Endothelial cell of umbilical vein (primary cell): ENCODE measurements at regions not wholly inside any gene's neighbourhood (a gene's known extent, or its start where the extent isn't known, plus 50 kb on each side); places are given as distances from the start of the nearest gene placed in this dataset.

Experiments used
- BruUV-seq: library from RNA; stranded (reverse); fragments of 400-500 nt; replicated peaks from 2 replicates; lab custom pipeline; 2021; lab: Mats Ljungman, UMichigan
- CTCF ChIA-PET: fragments of 300-600, 350-600 bp; sonication (Branson Sonifier 250); formaldehyde crosslinking; loops from one replicate; lab custom pipeline; 2021; ENCODE audit warnings: antibody characterized with exemption, inconsistent platforms; lab: Charles Lee
- POLR2A ChIA-PET: fragments of 300-600, 350-600 bp; sonication (Branson Sonifier 250); formaldehyde crosslinking; loops from one replicate; lab custom pipeline; 2021; ENCODE audit warnings: antibody characterized with exemption, inconsistent platforms; lab: Charles Lee
- DNase-seq: peaks from one replicate; pipeline ENCODE4 v3.0.0-alpha.2; 2011; ENCODE audit warnings: low read depth, low spot score
- FAIRE-seq: peaks from 2 replicates; lab custom pipeline; 2011; peaks lifted over from hg19 to GRCh38; lab: Jason Lieb, UNC
- H2AFZ ChIP-seq: 2 replicates; pipeline ENCODE4 v1.6.0; 2012; ENCODE audit warnings: low read depth, low read length, control low read depth, inconsistent platforms
- H3K27ac ChIP-seq: 2 replicates; pipeline ENCODE4 v1.5.1; 2011; ENCODE audit warnings: low read depth, mild to moderate bottlenecking, control low read depth, low read length, moderate library complexity; ENCODE audit not compliant: insufficient read depth
- H3K27me3 ChIP-seq, 2 experiments: 2 replicates each; pipeline versions ENCODE4 v1.6.0 to v1.6.1; 2011; ENCODE audit warnings: low read length in 2 of 2, mixed read lengths in 1 of 2; ENCODE audit not compliant: control insufficient read depth in 2 of 2, insufficient read depth in 2 of 2
- H3K36me3 ChIP-seq, 2 experiments: 2 replicates in 1 of 2; 3 replicates in 1 of 2; pipeline ENCODE4 v1.5.1; 2011; ENCODE audit warnings: low read length in 2 of 2, mild to moderate bottlenecking in 1 of 2, moderate library complexity in 1 of 2; ENCODE audit not compliant: control insufficient read depth in 2 of 2, insufficient read depth in 2 of 2; ENCODE audit errors: extremely low read depth in 1 of 2
- H3K4me1 ChIP-seq: 3 replicates; pipeline ENCODE4 v1.5.1; 2011; ENCODE audit warnings: mild to moderate bottlenecking, low read length; ENCODE audit not compliant: control insufficient read depth, insufficient read depth; ENCODE audit errors: extremely low read depth
- H3K4me2 ChIP-seq: 2 replicates; pipeline ENCODE4 v1.6.1; 2011; ENCODE audit warnings: low read length, control low read depth, mixed read lengths; ENCODE audit not compliant: insufficient read depth
- H3K4me3 ChIP-seq, 3 experiments: fragments of 200-600 bp in 1 of 3; sonication (generic), shearing (Covaris generic) in 1 of 3; replicated peaks in 1 of 3; 2 replicates each; pipeline ENCODE4 v1.5.1; 2011 to 2016; ENCODE audit warnings: control low read depth in 3 of 3, low read length in 3 of 3, mild to moderate bottlenecking in 2 of 3, inconsistent platforms in 1 of 3, low read depth in 1 of 3, moderate library complexity in 1 of 3; ENCODE audit not compliant: insufficient read depth in 1 of 3
- H3K79me2 ChIP-seq: 2 replicates; pipeline ENCODE4 v1.6.0; 2012; ENCODE audit warnings: low read length, inconsistent platforms; ENCODE audit not compliant: control insufficient read depth, insufficient read depth
- H3K9ac ChIP-seq: replicated peaks from 2 replicates; pipeline ENCODE3; 2011; ENCODE audit warnings: low read length, control low read depth; ENCODE audit not compliant: insufficient read depth; ENCODE audit errors: extremely low read depth
- H3K9me1 ChIP-seq: replicated peaks from 3 replicates; pipeline ENCODE4 v1.6.0; 2011; ENCODE audit warnings: mild to moderate bottlenecking, low read length; ENCODE audit not compliant: control insufficient read depth, insufficient read depth; ENCODE audit errors: extremely low read depth
- H3K9me3 ChIP-seq: replicated peaks from 2 replicates; pipeline ENCODE4 v1.5.1; 2012; ENCODE audit warnings: low read length, inconsistent platforms; ENCODE audit not compliant: control insufficient read depth, insufficient read depth
- H4K20me1 ChIP-seq: replicated peaks from 2 replicates; pipeline ENCODE3; 2011; ENCODE audit warnings: mild to moderate bottlenecking, low read length; ENCODE audit not compliant: control insufficient read depth, insufficient read depth; ENCODE audit errors: extremely low read depth
- CTCF ChIP-seq, 2 donors: IDR thresholded peaks; 1 replicate in 1 of 2; 2 replicates in 1 of 2; pipeline ENCODE4 v1.5.1; 2011; ENCODE audit warnings: low read length in 2 of 2, mild to moderate bottlenecking in 2 of 2, moderate library complexity in 2 of 2, control low read depth in 1 of 2, inconsistent platforms in 1 of 2, low read depth in 1 of 2; ENCODE audit not compliant: insufficient read depth in 1 of 2; ENCODE audit errors: extremely low read depth in 1 of 2
- EZH2 ChIP-seq: IDR thresholded peaks from 2 replicates; pipeline ENCODE4 v1.6.1; 2012; ENCODE audit warnings: borderline replicate concordance, low read depth, mild to moderate bottlenecking, moderate library complexity, low read length, inconsistent platforms; ENCODE audit not compliant: severe bottlenecking
- FOS ChIP-seq: IDR thresholded peaks from 2 replicates; pipeline ENCODE4 v1.6.1; 2011; ENCODE audit warnings: mild to moderate bottlenecking, low read length, moderate library complexity, borderline replicate concordance; ENCODE audit not compliant: insufficient read depth
- GATA2 ChIP-seq: IDR thresholded peaks from 2 replicates; pipeline ENCODE4 v1.7.0; 2011; ENCODE audit warnings: low read depth, mild to moderate bottlenecking, moderate library complexity, mixed read lengths, low read length; ENCODE audit not compliant: insufficient read length, insufficient read depth
- JUN ChIP-seq: IDR thresholded peaks from 2 replicates; pipeline ENCODE4 v1.6.1; 2011; ENCODE audit warnings: borderline replicate concordance, low read depth; ENCODE audit not compliant: insufficient read length, insufficient read depth
- MAX ChIP-seq: IDR thresholded peaks from 2 replicates; pipeline ENCODE4 v1.6.1; 2011; ENCODE audit not compliant: insufficient read depth, insufficient read length
- MYC ChIP-seq: IDR thresholded peaks from one replicate; pipeline ENCODE4 v1.6.1; 2011; ENCODE audit warnings: mild to moderate bottlenecking, low read depth, low read length
- POLR2A ChIP-seq: IDR thresholded peaks from 2 replicates; pipeline ENCODE4 v1.6.1; 2012; ENCODE audit warnings: low read depth, mild to moderate bottlenecking, control low read depth, low read length
- POLR2AphosphoS5 ChIP-seq: IDR thresholded peaks from 2 replicates; pipeline ENCODE4 v1.6.1; 2012; ENCODE audit warnings: low read depth, mild to moderate bottlenecking, control low read depth, low read length, moderate library complexity; ENCODE audit not compliant: insufficient read depth
- dilution Hi-C: fragments of 300-500 bp; cut with MboI; formaldehyde crosslinking; loops from one replicate; pipeline ENCODE4 v1.15.0; 2019; ENCODE audit warnings: low sequenced_read_pairs; ENCODE audit not compliant: extremely low pct_ligation_motif_present
- intact Hi-C: fragments of 100-400 bp; cut with micrococcal nuclease; formaldehyde crosslinking; loops from one replicate; pipeline ENCODE4 v1.10.0; 2022

- Histone ChIP-seq H3K36me3 (no peaks in the 10 kb centered on the region), H4K20me1 (no peaks in the 10 kb centered on the region), H3K27ac (no peak overlapping the region), H3K27me3 (no peaks in the 10 kb centered on the region), H3K79me2 (no peaks in the 10 kb centered on the region), H3K9me3 (no peaks in the 10 kb centered on the region), H2AFZ (no peak overlapping the region), H3K4me3 (no peak overlapping the region), H3K4me1 (no peaks in the 10 kb centered on the region), H3K9me1 (no peaks in the 10 kb centered on the region), H3K4me2 (no peak overlapping the region), H3K9ac (no peak overlapping the region)
- dilution Hi-C loops (no loop called here), intact Hi-C loops (no loop called here)
- DNase-seq (no peak), FAIRE-seq (no peak)
- POLR2A ChIA-PET = interaction anchor here (0.6 kb wide), 1 partner anchor 151 kb away, joined by 3 read pairs; no protein-coding TSS in a partner anchor
- TF ChIP-seq GATA2 (no peak), FOS (no peak), MAX (no peak), POLR2A (no peak), POLR2AphosphoS5 (no peak), JUN (no peak), CTCF (IDR thresholded peaks at IDR 0.05; ENCODE audit: extremely low read depth in 1 of 2, insufficient read depth in 1 of 2, low read depth in 1 of 2, low read length in 2 of 2) (no peak), MYC (no peak), EZH2 (no peak)
- BruUV-seq = no TSS peak
- CTCF ChIA-PET = interaction anchor here (1.0 kb wide), 1 partner anchor 32 kb away, joined by 3 read pairs; no protein-coding TSS in a partner anchor
These were observed 314.2 kb upstream of the CBLB start for GRCh38 chr3:106182950-106183511.
